ENCODE measurements at regions not wholly inside any gene's neighbourhood (a gene's known extent, or its start where the extent isn't known, plus 50 kb on each side); places are given as distances from the start of the nearest gene placed in this dataset.

- H3K4me3 ChIP-seq, result no peak overlapping the region
- no peaks in the 10 kb centered on the region for H3K36me3 ChIP-seq
- no peaks in the 10 kb centered on the region for H3K4me1 ChIP-seq
- TF ChIP-seq Cebpa-rat (IDR thresholded peaks at IDR 0.05), result no peak
- H3K27me3 ChIP-seq, result no peaks in the 10 kb centered on the region
- no peak overlapping the region for H3K27ac ChIP-seq
- H3K9ac ChIP-seq, result no peak overlapping the region
- no peak overlapping the region for H3K4me2 ChIP-seq
- no peaks in the 10 kb centered on the region for H4K20me1 ChIP-seq
- H3K9me3 ChIP-seq (replicated peaks in 1 of 11), result peaks cover 31 to 47% (median 39%) of the 10 kb centered on the region in 11 experiments
Observed at GRCh38 chr10:2067015-2067414, 329.7 kb upstream of the ADARB2 start.

- H3K27me3 ChIP-seq, result no peaks in the 10 kb centered on the region
- H3K4me3 ChIP-seq, result no peak overlapping the region
- peaks cover 0 to 8% (median 2%) of the 10 kb centered on the region in 10 experiments; a peak in 6 of 20 replicates for H3K4me1 ChIP-seq
- H3K36me3 ChIP-seq, result no peaks in the 10 kb centered on the region
- no peak overlapping the region for H3K4me2 ChIP-seq
- no peaks in the 10 kb centered on the region for H4K20me1 ChIP-seq
- H3K9ac ChIP-seq, result no peak overlapping the region
- no peak overlapping the region for H3K27ac ChIP-seq
- TF ChIP-seq Cebpa-rat (IDR thresholded peaks at IDR 0.05), result no peak
- H3K9me3 ChIP-seq (replicated peaks in 1 of 11), result peaks cover 1 to 7% (median 2%) of the 10 kb centered on the region in 11 experiments; a peak in 20 of 22 replicates
Observed at GRCh38 chr10:2054728-2055127, 317.4 kb upstream of the ADARB2 start.

- TF ChIP-seq Cebpa-rat (IDR thresholded peaks at IDR 0.05), result no peak
Observed at GRCh38 chr10:2053805-2054204, 316.5 kb upstream of the ADARB2 start.

GRCh38 chr10:2051108-2051507, 313.8 kb upstream of the ADARB2 start:
- Histone ChIP-seq H3K9me3 (replicated peaks in 1 of 11) (peaks cover 13 to 22% (median 16%) of the 10 kb centered on the region in 11 experiments; a peak in 21 of 22 replicates), H4K20me1 (no peaks in the 10 kb centered on the region), H3K27me3 (no peaks in the 10 kb centered on the region), H3K9ac (no peak overlapping the region), H3K4me2 (no peak overlapping the region), H3K27ac (no peak overlapping the region), H3K4me3 (no peak overlapping the region), H3K4me1 (no peaks in the 10 kb centered on the region), H3K36me3 (no peaks in the 10 kb centered on the region)
- no peak for TF ChIP-seq Cebpa-rat (IDR thresholded peaks at IDR 0.05)

More at GRCh38 chr10:2053805-2054204, 316.5 kb upstream of the ADARB2 start:
- Histone ChIP-seq H3K9ac (no peak overlapping the region), H3K4me2 (no peak overlapping the region), H4K20me1 (no peaks in the 10 kb centered on the region), H3K36me3 (no peaks in the 10 kb centered on the region), H3K9me3 (replicated peaks in 1 of 11) (peaks cover 11 to 17% (median 12%) of the 10 kb centered on the region in 11 experiments; a peak in 21 of 22 replicates), H3K4me1 (peaks cover 0 to 8% (median 2%) of the 10 kb centered on the region in 10 experiments; a peak in 6 of 20 replicates), H3K27me3 (no peaks in the 10 kb centered on the region), H3K27ac (no peak overlapping the region), H3K4me3 (no peak overlapping the region)

- Histone ChIP-seq H3K4me3 (no peak overlapping the region), H3K9ac (no peak overlapping the region), H4K20me1 (no peaks in the 10 kb centered on the region), H3K4me2 (no peak overlapping the region), H3K4me1 (no peaks in the 10 kb centered on the region), H3K27ac (no peak overlapping the region), H3K27me3 (no peaks in the 10 kb centered on the region), H3K9me3 (replicated peaks in 1 of 11) (peaks cover 13 to 22% (median 16%) of the 10 kb centered on the region in 11 experiments; a peak in 21 of 22 replicates), H3K36me3 (no peaks in the 10 kb centered on the region)
- TF ChIP-seq Cebpa-rat (IDR thresholded peaks at IDR 0.05), result no peak
Observed at GRCh38 chr10:2049560-2049959, 312.2 kb upstream of the ADARB2 start.

- no peak overlapping the region for H3K4me2 ChIP-seq
- peaks cover 13 to 22% (median 16%) of the 10 kb centered on the region in 11 experiments; a peak in 21 of 22 replicates for H3K9me3 ChIP-seq (replicated peaks in 1 of 11)
- no peak overlapping the region for H3K9ac ChIP-seq
- no peak for TF ChIP-seq Cebpa-rat (IDR thresholded peaks at IDR 0.05)
- H3K27me3 ChIP-seq, result no peaks in the 10 kb centered on the region
- no peak overlapping the region for H3K27ac ChIP-seq
- no peaks in the 10 kb centered on the region for H3K36me3 ChIP-seq
- no peak overlapping the region for H3K4me3 ChIP-seq
- H3K4me1 ChIP-seq, result no peaks in the 10 kb centered on the region
- no peaks in the 10 kb centered on the region for H4K20me1 ChIP-seq
Observed at GRCh38 chr10:2048337-2048973, 311.1 kb upstream of the ADARB2 start.

- Histone ChIP-seq H3K9me3 (replicated peaks in 1 of 11) (peaks cover 13 to 22% (median 16%) of the 10 kb centered on the region in 11 experiments; a peak in 21 of 22 replicates), H3K4me1 (no peaks in the 10 kb centered on the region), H3K4me3 (no peak overlapping the region), H3K4me2 (no peak overlapping the region), H3K9ac (no peak overlapping the region), H3K36me3 (no peaks in the 10 kb centered on the region), H3K27ac (no peak overlapping the region), H3K27me3 (no peaks in the 10 kb centered on the region), H4K20me1 (no peaks in the 10 kb centered on the region)
- TF ChIP-seq Cebpa-rat (IDR thresholded peaks at IDR 0.05), result no peak
Observed at GRCh38 chr10:2047679-2048078, 310.4 kb upstream of the ADARB2 start.

- H3K27me3 ChIP-seq, result no peaks in the 10 kb centered on the region
- H3K27ac ChIP-seq, result no peak overlapping the region
- H3K4me2 ChIP-seq, result no peak overlapping the region
- peaks cover 0 to 9% (median 0%) of the 10 kb centered on the region in 10 experiments; a peak in 5 of 20 replicates for H3K4me1 ChIP-seq
- TF ChIP-seq Cebpa-rat (IDR thresholded peaks at IDR 0.05), result no peak
- peaks cover 0 to 3% (median under 1%) of the 10 kb centered on the region in 11 experiments; a peak in 7 of 22 replicates for H3K9me3 ChIP-seq (replicated peaks in 1 of 11)
- H3K36me3 ChIP-seq, result no peaks in the 10 kb centered on the region
- H3K9ac ChIP-seq, result no peak overlapping the region
- no peak overlapping the region for H3K4me3 ChIP-seq
- no peaks in the 10 kb centered on the region for H4K20me1 ChIP-seq
Observed at GRCh38 chr10:2043379-2043778, 306.1 kb upstream of the ADARB2 start.

- Histone ChIP-seq H3K4me1 (peaks cover 0 to 9% (median 0%) of the 10 kb centered on the region in 10 experiments; a peak in 5 of 20 replicates), H3K27ac (no peak overlapping the region), H3K9ac (no peak overlapping the region), H3K9me3 (replicated peaks in 1 of 11) (peaks cover 0 to 9% (median 4%) of the 10 kb centered on the region in 11 experiments; a peak in 5 of 22 replicates), H3K36me3 (no peaks in the 10 kb centered on the region), H4K20me1 (no peaks in the 10 kb centered on the region), H3K4me3 (no peak overlapping the region), H3K4me2 (no peak overlapping the region), H3K27me3 (no peaks in the 10 kb centered on the region)
- TF ChIP-seq Cebpa-rat (IDR thresholded peaks at IDR 0.05), result no peak
Observed at GRCh38 chr10:2038036-2038435, 300.7 kb upstream of the ADARB2 start.

GRCh38 chr10:2037246-2037645, 299.9 kb upstream of the ADARB2 start:
- H3K4me3 ChIP-seq, result no peak overlapping the region
- peaks cover 0 to 9% (median 0%) of the 10 kb centered on the region in 10 experiments; a peak in 5 of 20 replicates for H3K4me1 ChIP-seq
- H3K9me3 ChIP-seq (replicated peaks in 1 of 11), result peaks cover 0 to 9% (median 4%) of the 10 kb centered on the region in 11 experiments; a peak in 5 of 22 replicates
- H3K4me2 ChIP-seq, result no peak overlapping the region
- no peaks in the 10 kb centered on the region for H4K20me1 ChIP-seq
- no peak overlapping the region for H3K27ac ChIP-seq
- TF ChIP-seq Cebpa-rat (IDR thresholded peaks at IDR 0.05), result no peak
- H3K9ac ChIP-seq, result no peak overlapping the region
- H3K27me3 ChIP-seq, result no peaks in the 10 kb centered on the region
- no peaks in the 10 kb centered on the region for H3K36me3 ChIP-seq

Measured in BLaER1 treated with 17β-estradiol and CSF1 and Interleukin-3, amounts not matched to agents 10 nM and 100 nM (cell line).